Liver (tissue), 8 donors: ENCODE measurements at regions not wholly inside any gene's neighbourhood (a gene's known extent, or its start where the extent isn't known, plus 50 kb on each side); places are given as distances from the start of the nearest gene placed in this dataset.

Source experiments
- DNase-seq: peaks from one replicate; pipeline ENCODE4 v3.0.0-alpha.2; 2017; ENCODE audit warnings: low spot score
- H3K27ac ChIP-seq, 2 donors: one replicate each; pipeline ENCODE4 v1.7.0; 2013; ENCODE audit warnings: inconsistent platforms in 2 of 2, low read length in 2 of 2, control low read depth in 1 of 2, low read depth in 1 of 2, mild to moderate bottlenecking in 1 of 2
- H3K27me3 ChIP-seq, 4 donors: one replicate each; pipeline versions ENCODE4 v1.6.1 to v1.7.0; 2013; ENCODE audit warnings: low read length in 3 of 4, inconsistent platforms in 1 of 4, mild to moderate bottlenecking in 1 of 4, moderate library complexity in 1 of 4; ENCODE audit not compliant: control insufficient read depth in 4 of 4, insufficient read depth in 4 of 4
- H3K36me3 ChIP-seq, 4 donors: one replicate each; pipeline versions ENCODE4 v1.6.1 to v1.7.0; 2013; ENCODE audit warnings: low read length in 3 of 4, mild to moderate bottlenecking in 3 of 4, low read depth in 1 of 4, moderate library complexity in 1 of 4; ENCODE audit not compliant: control insufficient read depth in 4 of 4, insufficient read depth in 3 of 4
- H3K4me1 ChIP-seq, 4 donors: one replicate each; pipeline versions ENCODE4 v1.6.1 to v1.7.0; 2013; ENCODE audit warnings: low read length in 3 of 4, mild to moderate bottlenecking in 3 of 4, moderate library complexity in 1 of 4; ENCODE audit not compliant: control insufficient read depth in 4 of 4, insufficient read depth in 4 of 4
- H3K4me3 ChIP-seq, 3 donors: one replicate each; pipeline versions ENCODE4 v1.6.1 to v1.7.0; 2013; ENCODE audit warnings: low read length in 3 of 3, control low read depth in 1 of 3, low read depth in 1 of 3, mild to moderate bottlenecking in 1 of 3
- H3K9ac ChIP-seq, 2 donors: one replicate each; pipeline ENCODE4 v1.7.0; 2013; ENCODE audit warnings: low read length in 2 of 2, mild to moderate bottlenecking in 2 of 2, moderate library complexity in 2 of 2, control low read depth in 1 of 2, low read depth in 1 of 2
- H3K9me3 ChIP-seq, 4 donors: one replicate each; pipeline versions ENCODE4 v1.6.1 to v1.7.0; 2013; ENCODE audit warnings: low read length in 3 of 4; ENCODE audit not compliant: control insufficient read depth in 4 of 4
- ATF3 ChIP-seq: IDR thresholded peaks from 2 replicates; pipeline ENCODE4 v1.6.1; 2016; ENCODE audit warnings: antibody characterized with exemption
- CTCF ChIP-seq: fragments of 150-350 bp; IDR thresholded peaks from 2 replicates; pipeline ENCODE4 v1.5.1; 2017; ENCODE audit warnings: improper control_type of control experiment, low read depth, low read length; ENCODE audit not compliant: missing input control
- EGR1 ChIP-seq, 2 donors: IDR thresholded peaks; 2 replicates each; pipeline ENCODE4 v1.6.1; 2016 to 2018; ENCODE audit warnings: antibody characterized with exemption in 2 of 2, low read depth in 2 of 2
- FOXA1 ChIP-seq: IDR thresholded peaks from 2 replicates; pipeline ENCODE4 v1.6.1; 2016; ENCODE audit warnings: antibody characterized with exemption
- GABPA ChIP-seq, 2 donors: IDR thresholded peaks in 1 of 2; conservative IDR thresholded peaks in 1 of 2; 2 replicates each; pipeline ENCODE4 v1.6.1; 2016; ENCODE audit warnings: antibody characterized with exemption in 2 of 2, mild to moderate bottlenecking in 1 of 2, moderate library complexity in 1 of 2
- HNF4A ChIP-seq, 2 donors: conservative IDR thresholded peaks; 2 replicates each; pipeline ENCODE4 v1.6.1; 2016; ENCODE audit warnings: antibody characterized with exemption in 2 of 2, mild to moderate bottlenecking in 2 of 2
- HNF4G ChIP-seq: IDR thresholded peaks from 2 replicates; pipeline ENCODE4 v1.6.1; 2016; ENCODE audit warnings: antibody characterized with exemption
- NR2F2 ChIP-seq: IDR thresholded peaks from 2 replicates; pipeline ENCODE4 v1.6.1; 2016; ENCODE audit warnings: antibody characterized with exemption
- RAD21 ChIP-seq, 2 donors: IDR thresholded peaks; 2 replicates each; pipeline ENCODE4 v1.6.1; 2016; ENCODE audit warnings: antibody characterized with exemption in 2 of 2, mild to moderate bottlenecking in 2 of 2
- RXRA ChIP-seq, 2 donors: IDR thresholded peaks; 2 replicates each; pipeline ENCODE4 v1.6.1; 2017 to 2018; ENCODE audit warnings: antibody characterized with exemption in 2 of 2, mild to moderate bottlenecking in 1 of 2
- SP1 ChIP-seq: IDR thresholded peaks from 2 replicates; pipeline ENCODE4 v1.6.1; 2018; ENCODE audit warnings: antibody characterized with exemption, mild to moderate bottlenecking
- TAF1 ChIP-seq: conservative IDR thresholded peaks from 2 replicates; pipeline ENCODE4 v1.6.1; 2016; ENCODE audit warnings: antibody characterized with exemption, mild to moderate bottlenecking
- YY1 ChIP-seq: IDR thresholded peaks from 2 replicates; pipeline ENCODE4 v1.6.1; 2016; ENCODE audit warnings: antibody characterized with exemption, mild to moderate bottlenecking
- WGBS: extraction: QIAGEN DNeasy Blood & Tissue Kit; methylation state at CpG from one replicate; pipeline ENCODE4 v1.1.7; 2013; 5-methylcytosine and 5-hydroxymethylcytosine counted together
- TF ChIP-seq, protein P1 (sequence below): IDR thresholded peaks from 2 replicates; pipeline ENCODE4 v1.6.1; 2016; ENCODE audit warnings: antibody characterized with exemption
- TF ChIP-seq, protein P2 (sequence below): IDR thresholded peaks from 2 replicates; pipeline ENCODE4 v1.6.1; 2016; ENCODE audit warnings: antibody characterized with exemption, mild to moderate bottlenecking
- TF ChIP-seq, protein P3 (sequence below): IDR thresholded peaks from 2 replicates; pipeline ENCODE4 v1.6.1; 2016; ENCODE audit warnings: antibody characterized with exemption
- donor health status: healthy.
- donor health status: healthy.
- donor health status: healthy.
- donor health status: healthy.
- donor health status: healthy.

- H3K9ac ChIP-seq, result no peak overlapping the region
- H3K4me3 ChIP-seq, result no peak overlapping the region
- TF ChIP-seq FOXA1 (no peak), RAD21 (IDR thresholded peaks at IDR 0.05) (no peak), HNF4A (conservative IDR thresholded peaks at IDR 0.05) (no peak), RXRA (IDR thresholded peaks at IDR 0.05) (no peak), CTCF (no peak), NR2F2 (no peak), HNF4G (no peak), GABPA (IDR thresholded peaks at IDR 0.05 in 1 of 2, conservative IDR thresholded peaks at IDR 0.05 in 1 of 2) (no peak), SP1 (no peak), TAF1 (no peak), YY1 (no peak), EGR1 (IDR thresholded peaks at IDR 0.05; ENCODE audit: low read depth in 2 of 2) (no peak)
- TF ChIP-seq, protein P1, sequence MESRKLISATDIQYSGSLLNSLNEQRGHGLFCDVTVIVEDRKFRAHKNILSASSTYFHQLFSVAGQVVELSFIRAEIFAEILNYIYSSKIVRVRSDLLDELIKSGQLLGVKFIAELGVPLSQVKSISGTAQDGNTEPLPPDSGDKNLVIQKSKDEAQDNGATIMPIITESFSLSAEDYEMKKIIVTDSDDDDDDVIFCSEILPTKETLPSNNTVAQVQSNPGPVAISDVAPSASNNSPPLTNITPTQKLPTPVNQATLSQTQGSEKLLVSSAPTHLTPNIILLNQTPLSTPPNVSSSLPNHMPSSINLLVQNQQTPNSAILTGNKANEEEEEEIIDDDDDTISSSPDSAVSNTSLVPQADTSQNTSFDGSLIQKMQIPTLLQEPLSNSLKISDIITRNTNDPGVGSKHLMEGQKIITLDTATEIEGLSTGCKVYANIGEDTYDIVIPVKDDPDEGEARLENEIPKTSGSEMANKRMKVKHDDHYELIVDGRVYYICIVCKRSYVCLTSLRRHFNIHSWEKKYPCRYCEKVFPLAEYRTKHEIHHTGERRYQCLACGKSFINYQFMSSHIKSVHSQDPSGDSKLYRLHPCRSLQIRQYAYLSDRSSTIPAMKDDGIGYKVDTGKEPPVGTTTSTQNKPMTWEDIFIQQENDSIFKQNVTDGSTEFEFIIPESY, result no peak
- TF ChIP-seq, protein P2, sequence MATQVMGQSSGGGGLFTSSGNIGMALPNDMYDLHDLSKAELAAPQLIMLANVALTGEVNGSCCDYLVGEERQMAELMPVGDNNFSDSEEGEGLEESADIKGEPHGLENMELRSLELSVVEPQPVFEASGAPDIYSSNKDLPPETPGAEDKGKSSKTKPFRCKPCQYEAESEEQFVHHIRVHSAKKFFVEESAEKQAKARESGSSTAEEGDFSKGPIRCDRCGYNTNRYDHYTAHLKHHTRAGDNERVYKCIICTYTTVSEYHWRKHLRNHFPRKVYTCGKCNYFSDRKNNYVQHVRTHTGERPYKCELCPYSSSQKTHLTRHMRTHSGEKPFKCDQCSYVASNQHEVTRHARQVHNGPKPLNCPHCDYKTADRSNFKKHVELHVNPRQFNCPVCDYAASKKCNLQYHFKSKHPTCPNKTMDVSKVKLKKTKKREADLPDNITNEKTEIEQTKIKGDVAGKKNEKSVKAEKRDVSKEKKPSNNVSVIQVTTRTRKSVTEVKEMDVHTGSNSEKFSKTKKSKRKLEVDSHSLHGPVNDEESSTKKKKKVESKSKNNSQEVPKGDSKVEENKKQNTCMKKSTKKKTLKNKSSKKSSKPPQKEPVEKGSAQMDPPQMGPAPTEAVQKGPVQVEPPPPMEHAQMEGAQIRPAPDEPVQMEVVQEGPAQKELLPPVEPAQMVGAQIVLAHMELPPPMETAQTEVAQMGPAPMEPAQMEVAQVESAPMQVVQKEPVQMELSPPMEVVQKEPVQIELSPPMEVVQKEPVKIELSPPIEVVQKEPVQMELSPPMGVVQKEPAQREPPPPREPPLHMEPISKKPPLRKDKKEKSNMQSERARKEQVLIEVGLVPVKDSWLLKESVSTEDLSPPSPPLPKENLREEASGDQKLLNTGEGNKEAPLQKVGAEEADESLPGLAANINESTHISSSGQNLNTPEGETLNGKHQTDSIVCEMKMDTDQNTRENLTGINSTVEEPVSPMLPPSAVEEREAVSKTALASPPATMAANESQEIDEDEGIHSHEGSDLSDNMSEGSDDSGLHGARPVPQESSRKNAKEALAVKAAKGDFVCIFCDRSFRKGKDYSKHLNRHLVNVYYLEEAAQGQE, result no peak
- no peaks in the 10 kb centered on the region for H3K9me3 ChIP-seq
- H3K27ac ChIP-seq, result no peak overlapping the region
- WGBS, result 32% methylated on average over 2 of the region's 2 CpGs
- H3K27me3 ChIP-seq, result no peaks in the 10 kb centered on the region
- DNase-seq, result no peak
- peaks cover 0 to 2% (median 0%) of the 10 kb centered on the region in 4 donors for H3K4me1 ChIP-seq
- no peaks in the 10 kb centered on the region for H3K36me3 ChIP-seq
These were observed 225.3 kb upstream of the HTR1E start for GRCh38 chr6:86712039-86712438.

GRCh38 chr6:86707545-86708120 is 229.7 kb upstream of the HTR1E start:
- TF ChIP-seq FOXA1, result no peak
- no peak for TF ChIP-seq HNF4A (conservative IDR thresholded peaks at IDR 0.05)
- no peak for TF ChIP-seq ATF3
- TF ChIP-seq, protein P3, sequence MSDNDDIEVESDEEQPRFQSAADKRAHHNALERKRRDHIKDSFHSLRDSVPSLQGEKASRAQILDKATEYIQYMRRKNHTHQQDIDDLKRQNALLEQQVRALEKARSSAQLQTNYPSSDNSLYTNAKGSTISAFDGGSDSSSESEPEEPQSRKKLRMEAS, result no peak
- Histone ChIP-seq H3K36me3 (no peaks in the 10 kb centered on the region), H3K4me1 (peaks cover 0 to 2% (median 0%) of the 10 kb centered on the region in 4 donors), H3K4me3 (no peak overlapping the region), H3K27ac (no peak overlapping the region), H3K9ac (no peak overlapping the region), H3K27me3 (no peaks in the 10 kb centered on the region), H3K9me3 (no peaks in the 10 kb centered on the region)
- no peak for DNase-seq
- 43% methylated on average over 2 of the region's 2 CpGs for WGBS
